HG03280 (cell line): ENCODE measurements at regions not wholly inside any gene's neighbourhood (a gene's known extent, or its start where the extent isn't known, plus 50 kb on each side); places are given as distances from the start of the nearest gene placed in this dataset.

Experiments used
- ATAC-seq: cut with Tn5 transposase; IDR thresholded peaks from one replicate; pipeline ENCODE4 v1.9.1; 2021; ENCODE audit warnings: mild to moderate bottlenecking, moderate library complexity; ENCODE audit not compliant: unreplicated experiment

GRCh38 chr7:118075936-118076335 lies 108.0 kb upstream of the LSM8 start:
- no peak for ATAC-seq

- no peak for ATAC-seq
Measured at GRCh38 chr7:118076564-118076963, 107.4 kb upstream of the LSM8 start.

GRCh38 chr7:118078015-118078414 lies 105.9 kb upstream of the LSM8 start:
- ATAC-seq: no peak

- no peak for ATAC-seq
Measured at GRCh38 chr7:118079369-118079768, 104.6 kb upstream of the LSM8 start.

GRCh38 chr7:118080947-118081346 lies 103.0 kb upstream of the LSM8 start:
- ATAC-seq: peak; percentile 81

GRCh38 chr7:118082506-118082905 lies 101.5 kb upstream of the LSM8 start:
- no peak for ATAC-seq

GRCh38 chr7:118085000-118085399 lies 99.0 kb upstream of the LSM8 start:
- no peak for ATAC-seq

- no peak for ATAC-seq
Measured at GRCh38 chr7:118087126-118087525, 96.8 kb upstream of the LSM8 start.

GRCh38 chr7:118094044-118094443 lies 89.9 kb upstream of the LSM8 start:
- ATAC-seq: no peak

- no peak for ATAC-seq
Measured at GRCh38 chr7:118104812-118105441, 79.0 kb upstream of the LSM8 start.

- ATAC-seq: no peak
Measured at GRCh38 chr7:118109607-118110006, 74.4 kb upstream of the LSM8 start.

GRCh38 chr7:118110178-118110925 lies 73.6 kb upstream of the LSM8 start:
- ATAC-seq: no peak

- ATAC-seq: no peak
Measured at GRCh38 chr7:118111347-118111746, 72.6 kb upstream of the LSM8 start.

- no peak for ATAC-seq
Measured at GRCh38 chr7:118114175-118114574, 69.8 kb upstream of the LSM8 start.

GRCh38 chr7:118129041-118129795 lies 54.7 kb upstream of the LSM8 start:
- ATAC-seq: no peak

GRCh38 chr7:118132764-118133163 lies 51.2 kb upstream of the LSM8 start:
- no peak for ATAC-seq
